Activated CD8-positive, alpha-beta T cell treated with anti-CD3 and anti-CD28 coated beads for 36 hours (primary cell): ENCODE measurements at regions not wholly inside any gene's neighbourhood (a gene's known extent, or its start where the extent isn't known, plus 50 kb on each side); places are given as distances from the start of the nearest gene placed in this dataset.

Source experiments
- ATAC-seq: fragments of 200-7000 bp; cut with Tn5 transposase; one replicate; pipeline ENCODE4 v1.10.0; 2021; ENCODE audit warnings: mild to moderate bottlenecking, moderate library complexity
- CTCF ChIA-PET: fragments of 350-600 bp; sonication (Branson Sonifier 250); formaldehyde crosslinking; loops from one replicate; lab custom pipeline; 2021; ENCODE audit warnings: antibody characterized with exemption; lab: Charles Lee
- POLR2A ChIA-PET: fragments of 350-600 bp; sonication (Branson Sonifier 250); formaldehyde crosslinking; loops from one replicate; lab custom pipeline; 2021; ENCODE audit warnings: antibody characterized with exemption; lab: Charles Lee
- DNase-seq: peaks from one replicate; pipeline ENCODE4 v3.0.0-alpha.2; 2020
- H3K27ac Mint-ChIP-seq: one replicate; pipeline ENCODE4 v1.8.0; 2021; ENCODE audit warnings: mild to moderate bottlenecking, mixed read lengths
- H3K27me3 Mint-ChIP-seq: one replicate; pipeline ENCODE4 v1.8.0; 2021; ENCODE audit warnings: mixed read lengths
- H3K36me3 Mint-ChIP-seq: one replicate; pipeline ENCODE4 v1.8.0; 2021; ENCODE audit warnings: low read depth, mixed read lengths
- H3K4me1 Mint-ChIP-seq: one replicate; pipeline ENCODE4 v1.8.0; 2021; ENCODE audit warnings: low read depth, mixed read lengths
- H3K4me3 Mint-ChIP-seq: one replicate; pipeline ENCODE4 v1.8.0; 2021; ENCODE audit warnings: mild to moderate bottlenecking, moderate library complexity, mixed read lengths
- H3K9me3 Mint-ChIP-seq: one replicate; pipeline ENCODE4 v1.8.0; 2021; ENCODE audit warnings: mixed read lengths
- intact Hi-C: fragments of 100-400 bp; cut with micrococcal nuclease; formaldehyde crosslinking; loops from one replicate; pipeline ENCODE4 v1.10.0; 2022
- TF ChIP-seq, protein P1 (sequence below): fragments of 200-600 bp; IDR thresholded peaks from one replicate; pipeline ENCODE4 v1.8.0; 2022; ENCODE audit warnings: antibody characterized with exemption, mild to moderate bottlenecking

DNA sequence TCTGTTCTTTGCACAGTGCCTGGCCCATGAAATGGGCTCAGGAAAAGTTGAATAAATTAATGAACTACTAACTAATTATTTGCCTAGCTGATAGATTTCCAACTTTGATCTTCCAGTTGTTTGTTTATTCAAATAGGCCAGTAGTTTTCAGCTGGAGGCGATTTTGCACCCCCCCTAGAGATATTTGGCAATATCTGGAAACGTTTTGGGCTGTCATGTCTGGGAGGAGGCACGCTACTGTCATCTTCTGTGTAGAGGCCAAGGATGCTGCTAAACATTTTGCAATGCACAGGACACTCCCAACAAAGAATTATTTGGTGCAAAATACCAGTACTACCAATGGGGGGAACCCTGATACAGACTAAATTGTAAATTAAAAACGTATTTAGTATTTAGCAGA is 81.9 kb downstream of the VCX2 start:
- CTCF ChIA-PET = no interaction called here
- ATAC-seq (no peak), DNase-seq (no peak)
- Mint-ChIP-seq H3K36me3 (no peaks in the 10 kb centered on the region), H3K27me3 (no peaks in the 10 kb centered on the region), H3K4me3 (no peak overlapping the region), H3K9me3 (no peaks in the 10 kb centered on the region), H3K4me1 (no peaks in the 10 kb centered on the region), H3K27ac (no peak overlapping the region)
- POLR2A ChIA-PET = no interaction called here
- TF ChIP-seq, protein P1, sequence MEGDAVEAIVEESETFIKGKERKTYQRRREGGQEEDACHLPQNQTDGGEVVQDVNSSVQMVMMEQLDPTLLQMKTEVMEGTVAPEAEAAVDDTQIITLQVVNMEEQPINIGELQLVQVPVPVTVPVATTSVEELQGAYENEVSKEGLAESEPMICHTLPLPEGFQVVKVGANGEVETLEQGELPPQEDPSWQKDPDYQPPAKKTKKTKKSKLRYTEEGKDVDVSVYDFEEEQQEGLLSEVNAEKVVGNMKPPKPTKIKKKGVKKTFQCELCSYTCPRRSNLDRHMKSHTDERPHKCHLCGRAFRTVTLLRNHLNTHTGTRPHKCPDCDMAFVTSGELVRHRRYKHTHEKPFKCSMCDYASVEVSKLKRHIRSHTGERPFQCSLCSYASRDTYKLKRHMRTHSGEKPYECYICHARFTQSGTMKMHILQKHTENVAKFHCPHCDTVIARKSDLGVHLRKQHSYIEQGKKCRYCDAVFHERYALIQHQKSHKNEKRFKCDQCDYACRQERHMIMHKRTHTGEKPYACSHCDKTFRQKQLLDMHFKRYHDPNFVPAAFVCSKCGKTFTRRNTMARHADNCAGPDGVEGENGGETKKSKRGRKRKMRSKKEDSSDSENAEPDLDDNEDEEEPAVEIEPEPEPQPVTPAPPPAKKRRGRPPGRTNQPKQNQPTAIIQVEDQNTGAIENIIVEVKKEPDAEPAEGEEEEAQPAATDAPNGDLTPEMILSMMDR = no peak
- intact Hi-C loops = no loop called here

DNA sequence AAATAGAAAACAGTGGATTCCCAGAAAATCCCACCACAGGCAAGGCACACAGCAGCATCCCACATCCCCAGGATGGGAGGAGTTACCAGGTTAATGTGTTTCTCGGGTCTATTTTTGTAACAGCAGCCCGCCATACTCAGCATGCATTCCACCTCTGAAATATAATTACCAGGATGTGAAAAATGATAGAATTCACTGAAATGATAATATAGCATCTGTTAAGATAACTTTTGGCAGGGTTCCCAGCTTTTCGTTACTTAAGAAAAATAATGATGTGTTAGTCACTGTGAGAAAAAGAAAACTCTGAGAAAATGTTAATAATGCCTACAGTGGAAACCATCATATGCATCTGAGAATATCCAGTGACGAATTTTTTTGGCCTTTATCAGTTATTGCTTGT is 87.1 kb downstream of the VCX2 start:
- no peaks in the 10 kb centered on the region for H3K27me3 Mint-ChIP-seq
- ChIA-PET POLR2A (no interaction called here), CTCF (no interaction called here)
- TF ChIP-seq, protein P1 = no peak
- DNase-seq (no peak), ATAC-seq (no peak)
- H3K4me1 Mint-ChIP-seq = no peaks in the 10 kb centered on the region
- no peak overlapping the region for H3K4me3 Mint-ChIP-seq
- intact Hi-C loops = no loop called here
- H3K36me3 Mint-ChIP-seq = no peaks in the 10 kb centered on the region
- H3K27ac Mint-ChIP-seq = no peak overlapping the region
- H3K9me3 Mint-ChIP-seq = no peaks in the 10 kb centered on the region

DNA sequence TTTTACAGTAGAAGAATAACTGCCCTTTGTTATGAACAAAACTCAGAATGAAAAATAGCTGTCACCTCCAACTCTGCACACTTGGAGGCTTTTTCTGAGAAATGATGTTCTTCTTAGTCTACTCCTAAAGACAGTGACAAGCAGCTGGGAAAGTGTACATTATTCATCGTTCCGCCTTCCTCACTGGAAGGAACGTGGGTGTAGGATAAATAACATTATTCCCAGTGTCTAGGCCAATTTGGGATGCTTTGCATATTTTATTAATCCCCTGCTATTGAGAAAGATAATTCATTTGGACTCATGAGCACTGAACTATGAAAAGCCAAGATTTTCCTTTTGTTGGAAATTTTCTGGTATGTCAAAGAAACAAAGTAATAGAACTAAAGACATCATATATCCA is 87.8 kb downstream of the VCX2 start:
- no peaks in the 10 kb centered on the region for H3K4me1 Mint-ChIP-seq

DNA sequence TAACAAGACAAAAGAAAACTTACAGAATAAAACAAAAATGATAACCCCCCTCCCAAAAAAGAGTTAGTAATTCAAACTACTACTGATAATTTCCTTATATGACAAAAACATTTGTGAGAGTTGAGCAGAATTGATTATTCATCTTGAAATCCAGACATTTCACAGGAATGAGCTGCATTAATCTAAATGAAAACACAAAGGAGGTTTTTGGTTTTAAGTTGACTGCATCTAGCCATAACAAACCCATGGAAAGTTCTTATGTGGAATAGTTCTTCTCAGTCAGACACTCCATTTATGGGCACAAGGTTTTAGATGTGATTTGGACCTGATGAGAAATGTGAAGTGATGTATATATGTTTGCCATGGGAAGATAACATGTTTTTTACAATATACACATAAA is 95.4 kb downstream of the VCX2 start:
- Mint-ChIP-seq H3K9me3 (no peaks in the 10 kb centered on the region), H3K4me3 (no peak overlapping the region), H3K36me3 (no peaks in the 10 kb centered on the region), H3K4me1 (no peaks in the 10 kb centered on the region), H3K27me3 (no peaks in the 10 kb centered on the region), H3K27ac (no peak overlapping the region)
- ATAC-seq (no peak), DNase-seq (no peak)
- CTCF ChIA-PET = no interaction called here
- TF ChIP-seq, protein P1 = no peak
- intact Hi-C loops = no loop called here
- POLR2A ChIA-PET = interaction anchor here (0.8 kb wide), 1 partner anchor 43 kb away, joined by 3 read pairs; no protein-coding TSS in a partner anchor

More for the DNA sequence above, 87.8 kb downstream of the VCX2 start:
- TF ChIP-seq, protein P1 = no peak
- DNase-seq = no peak
- ChIA-PET POLR2A (no interaction called here), CTCF (no interaction called here)
- Mint-ChIP-seq H3K4me3 (no peak overlapping the region), H3K27me3 (no peaks in the 10 kb centered on the region), H3K9me3 (no peaks in the 10 kb centered on the region), H3K36me3 (no peaks in the 10 kb centered on the region), H3K27ac (no peak overlapping the region)
- ATAC-seq = no peak
- intact Hi-C loops = no loop called here

DNA sequence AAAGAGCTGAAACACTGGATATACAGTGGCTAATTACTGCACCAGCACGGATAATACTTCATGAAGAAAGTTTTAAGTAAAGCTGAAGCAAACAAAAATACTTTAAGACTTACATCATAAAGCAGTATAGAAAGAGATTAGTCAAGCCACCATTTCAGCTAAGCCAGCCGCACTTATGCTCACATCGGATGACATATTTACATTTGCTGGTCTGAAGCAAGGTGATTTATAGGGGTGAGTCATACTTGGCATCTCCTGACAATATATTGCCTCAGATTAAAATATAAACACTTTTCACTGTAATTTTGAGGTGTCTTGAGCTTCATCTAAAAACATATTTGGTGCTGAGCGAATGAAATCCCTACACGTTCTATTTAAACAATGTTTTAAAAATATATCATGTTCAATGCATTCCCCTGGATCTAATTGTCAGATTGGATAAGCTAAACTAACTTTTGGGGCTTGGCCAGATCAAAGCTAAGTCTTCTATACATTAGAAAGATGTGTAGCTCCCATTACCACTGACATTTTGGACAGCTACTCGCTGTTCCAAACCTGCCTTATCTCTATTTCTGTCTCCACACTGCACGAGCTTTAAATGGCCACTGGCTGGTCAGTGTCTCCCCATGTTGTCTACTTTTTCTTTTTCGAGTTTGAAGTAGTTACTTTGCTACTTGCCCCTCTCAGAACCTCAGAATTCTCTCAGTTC is 103.2 kb downstream of the VCX2 start:
- H3K4me3 Mint-ChIP-seq = no peak overlapping the region

More for the DNA sequence above, 103.2 kb downstream of the VCX2 start:
- Mint-ChIP-seq H3K4me1 (no peaks in the 10 kb centered on the region), H3K36me3 (no peaks in the 10 kb centered on the region), H3K27me3 (no peaks in the 10 kb centered on the region), H3K9me3 (no peaks in the 10 kb centered on the region), H3K27ac (no peak overlapping the region)
- no peak for ATAC-seq
- CTCF ChIA-PET = no interaction called here
- POLR2A ChIA-PET = no interaction called here
- TF ChIP-seq, protein P1 = no peak
- DNase-seq = no peak
- intact Hi-C loops = no loop called here
